Peyer's patch (tissue), 4 donors: ENCODE measurements at regions not wholly inside any gene's neighbourhood (a gene's known extent, or its start where the extent isn't known, plus 50 kb on each side); places are given as distances from the start of the nearest gene placed in this dataset.

ENCODE experiments used
- DNase-seq, 3 donors: peaks; one replicate each; pipeline ENCODE4 v3.0.0-alpha.2; 2017 to 2019
- H3K27ac ChIP-seq, 4 donors: fragments of 200-600 bp; sonication (generic); one replicate each; pipeline ENCODE4 v1.5.1; 2016 to 2019
- H3K27me3 ChIP-seq, 2 donors: fragments of 200-600 bp; sonication (generic); one replicate each; pipeline ENCODE4 v1.5.1; 2019
- H3K36me3 ChIP-seq, 3 donors: fragments of 200-600 bp; sonication (generic); one replicate each; pipeline ENCODE4 v1.5.1; 2016 to 2019
- H3K4me1 ChIP-seq, 4 donors: fragments of 200-600 bp; sonication (generic); one replicate each; pipeline ENCODE4 v1.5.1; 2016 to 2019
- H3K4me3 ChIP-seq, 4 donors: fragments of 200-600 bp; sonication (generic); 1 replicate in 3 of 4; 2 replicates in 1 of 4; pipeline ENCODE4 v1.5.1; 2016 to 2019; ENCODE audit warnings: mild to moderate bottlenecking in 1 of 4
- H3K9me3 ChIP-seq, 4 donors: fragments of 200-600 bp; sonication (generic); one replicate each; pipeline ENCODE4 v1.5.1; 2016 to 2019; ENCODE audit warnings: mild to moderate bottlenecking in 1 of 4
- CTCF ChIP-seq, 6 experiments: fragments of 450-650 bp in 4 of 6; fragments of 200-600 bp in 2 of 6; sonication (generic) in 1 of 6; IDR thresholded peaks; one replicate each; pipeline ENCODE4 v1.5.1; 2017 to 2019; ENCODE audit warnings: antibody characterized with exemption in 6 of 6, mild to moderate bottlenecking in 3 of 6, moderate library complexity in 1 of 6
- POLR2A ChIP-seq, 2 donors: fragments of 450-650 bp; IDR thresholded peaks; one replicate each; pipeline ENCODE4 v1.5.1; 2017; ENCODE audit warnings: antibody characterized with exemption in 2 of 2, mild to moderate bottlenecking in 2 of 2, moderate library complexity in 2 of 2

- DNase-seq: no peak
- H3K4me1 ChIP-seq: no peaks in the 10 kb centered on the region
These were observed 1054.6 kb downstream of the NTRK3 start for GRCh38 chr15:87201986-87202385.

GRCh38 chr15:87200149-87200548, 1056.4 kb downstream of the NTRK3 start:
- no peaks in the 10 kb centered on the region for H3K27me3 ChIP-seq
- H3K4me3 ChIP-seq: no peak overlapping the region
- H3K27ac ChIP-seq: no peak overlapping the region
- TF ChIP-seq CTCF (IDR thresholded peaks at IDR 0.05) (no peak), POLR2A (IDR thresholded peaks at IDR 0.05) (no peak)
- H3K9me3 ChIP-seq: no peaks in the 10 kb centered on the region
- DNase-seq: no peak
- no peaks in the 10 kb centered on the region for H3K36me3 ChIP-seq
- no peaks in the 10 kb centered on the region for H3K4me1 ChIP-seq

More at GRCh38 chr15:87201986-87202385, 1054.6 kb downstream of the NTRK3 start:
- TF ChIP-seq POLR2A (IDR thresholded peaks at IDR 0.05) (no peak), CTCF (IDR thresholded peaks at IDR 0.05) (no peak)
- no peaks in the 10 kb centered on the region for H3K9me3 ChIP-seq
- H3K4me3 ChIP-seq: no peak overlapping the region
- H3K27me3 ChIP-seq: no peaks in the 10 kb centered on the region
- H3K27ac ChIP-seq: no peak overlapping the region
- no peaks in the 10 kb centered on the region for H3K36me3 ChIP-seq

- no peak overlapping the region for H3K27ac ChIP-seq
- no peak overlapping the region for H3K4me3 ChIP-seq
- H3K4me1 ChIP-seq: no peaks in the 10 kb centered on the region
- TF ChIP-seq CTCF (IDR thresholded peaks at IDR 0.05) (no peak), POLR2A (IDR thresholded peaks at IDR 0.05) (no peak)
- H3K27me3 ChIP-seq: no peaks in the 10 kb centered on the region
- no peaks in the 10 kb centered on the region for H3K36me3 ChIP-seq
- H3K9me3 ChIP-seq: no peaks in the 10 kb centered on the region
- DNase-seq: no peak
These were observed 1058.6 kb downstream of the NTRK3 start for GRCh38 chr15:87197981-87198380.

GRCh38 chr15:87196498-87196897, 1060.0 kb downstream of the NTRK3 start:
- TF ChIP-seq POLR2A (IDR thresholded peaks at IDR 0.05) (no peak), CTCF (IDR thresholded peaks at IDR 0.05) (no peak)
- H3K36me3 ChIP-seq: no peaks in the 10 kb centered on the region
- no peak for DNase-seq

GRCh38 chr15:87193481-87193880, 1063.1 kb downstream of the NTRK3 start:
- TF ChIP-seq CTCF (IDR thresholded peaks at IDR 0.05): no peak
- no peak for TF ChIP-seq POLR2A (IDR thresholded peaks at IDR 0.05)
- H3K36me3 ChIP-seq: no peaks in the 10 kb centered on the region
- no peaks in the 10 kb centered on the region for H3K4me1 ChIP-seq
- H3K27ac ChIP-seq: no peak overlapping the region
- no peak overlapping the region for H3K4me3 ChIP-seq
- H3K27me3 ChIP-seq: no peaks in the 10 kb centered on the region
- DNase-seq: no peak
- no peaks in the 10 kb centered on the region for H3K9me3 ChIP-seq

More at GRCh38 chr15:87196498-87196897, 1060.0 kb downstream of the NTRK3 start:
- Histone ChIP-seq H3K27ac (no peak overlapping the region), H3K4me3 (no peak overlapping the region), H3K4me1 (no peaks in the 10 kb centered on the region), H3K27me3 (no peaks in the 10 kb centered on the region), H3K9me3 (no peaks in the 10 kb centered on the region)

GRCh38 chr15:87167706-87168105, 1088.0 kb downstream of the AGBL1 start:
- no peak for DNase-seq
- Histone ChIP-seq H3K27me3 (no peaks in the 10 kb centered on the region), H3K27ac (no peak overlapping the region), H3K36me3 (no peaks in the 10 kb centered on the region), H3K4me3 (no peak overlapping the region), H3K9me3 (no peaks in the 10 kb centered on the region), H3K4me1 (no peaks in the 10 kb centered on the region)
- TF ChIP-seq POLR2A (IDR thresholded peaks at IDR 0.05): no peak
- no peak for TF ChIP-seq CTCF (IDR thresholded peaks at IDR 0.05)
